ENCODE measurements at regions not wholly inside any gene's neighbourhood (a gene's known extent, or its start where the extent isn't known, plus 50 kb on each side); places are given as distances from the start of the nearest gene placed in this dataset.

GRCh38 chr12:19695244-19696098 lies 256.2 kb downstream of the AEBP2 start:
- Histone ChIP-seq H3K4me3 (ENCODE audit: insufficient read depth, low read depth, low read length) (no peak overlapping the region), H3K36me3 (replicated peaks; ENCODE audit: control insufficient read depth, insufficient read depth, low read length) (no peaks in the 10 kb centered on the region), H3K27me3 (ENCODE audit: control insufficient read depth, insufficient read depth, low read length) (no peaks in the 10 kb centered on the region)
- no peak for DNase-seq

- Histone ChIP-seq H3K4me3 (ENCODE audit: insufficient read depth, low read depth, low read length) (no peak overlapping the region), H3K36me3 (replicated peaks; ENCODE audit: control insufficient read depth, insufficient read depth, low read length) (no peaks in the 10 kb centered on the region), H3K27me3 (ENCODE audit: control insufficient read depth, insufficient read depth, low read length) (no peaks in the 10 kb centered on the region)
- DNase-seq = no peak
These were observed 261.7 kb downstream of the AEBP2 start for GRCh38 chr12:19700969-19701368.

- Histone ChIP-seq H3K36me3 (replicated peaks; ENCODE audit: control insufficient read depth, insufficient read depth, low read length) (no peaks in the 10 kb centered on the region), H3K27me3 (ENCODE audit: control insufficient read depth, insufficient read depth, low read length) (no peaks in the 10 kb centered on the region), H3K4me3 (ENCODE audit: insufficient read depth, low read depth, low read length) (no peak overlapping the region)
- no peak for DNase-seq
These were observed 265.7 kb downstream of the AEBP2 start for GRCh38 chr12:19704966-19705365.

- DNase-seq = no peak
- Histone ChIP-seq H3K4me3 (ENCODE audit: insufficient read depth, low read depth, low read length) (no peak overlapping the region), H3K36me3 (replicated peaks; ENCODE audit: control insufficient read depth, insufficient read depth, low read length) (no peaks in the 10 kb centered on the region), H3K27me3 (ENCODE audit: control insufficient read depth, insufficient read depth, low read length) (no peaks in the 10 kb centered on the region)
These were observed 267.6 kb downstream of the AEBP2 start for GRCh38 chr12:19706936-19707335.

DNA sequence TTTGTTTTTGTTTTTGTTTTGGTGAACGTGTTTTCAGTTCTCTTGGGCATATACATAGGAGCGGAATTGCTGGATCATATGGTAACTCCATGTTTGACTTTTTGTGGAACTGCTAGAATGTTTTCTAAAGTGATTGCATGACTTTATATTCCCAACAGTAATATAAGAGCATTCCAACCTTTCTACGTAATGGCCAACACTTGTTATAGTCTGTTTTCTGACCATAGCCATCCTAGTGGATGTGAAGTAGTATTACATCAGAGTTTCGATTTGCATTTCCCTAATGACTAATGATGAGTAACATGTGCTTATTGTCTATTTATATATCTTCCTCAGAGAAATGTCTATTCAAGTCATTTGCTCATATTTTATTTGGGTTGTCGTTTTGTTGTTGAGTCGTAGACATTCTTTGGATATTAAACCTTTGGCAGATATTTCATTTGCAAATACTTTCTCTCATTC lies 268.7 kb downstream of the AEBP2 start:
- Histone ChIP-seq H3K36me3 (replicated peaks; ENCODE audit: control insufficient read depth, insufficient read depth, low read length) (no peaks in the 10 kb centered on the region), H3K4me3 (ENCODE audit: insufficient read depth, low read depth, low read length) (no peak overlapping the region), H3K27me3 (ENCODE audit: control insufficient read depth, insufficient read depth, low read length) (no peaks in the 10 kb centered on the region)
- no peak for DNase-seq

DNA sequence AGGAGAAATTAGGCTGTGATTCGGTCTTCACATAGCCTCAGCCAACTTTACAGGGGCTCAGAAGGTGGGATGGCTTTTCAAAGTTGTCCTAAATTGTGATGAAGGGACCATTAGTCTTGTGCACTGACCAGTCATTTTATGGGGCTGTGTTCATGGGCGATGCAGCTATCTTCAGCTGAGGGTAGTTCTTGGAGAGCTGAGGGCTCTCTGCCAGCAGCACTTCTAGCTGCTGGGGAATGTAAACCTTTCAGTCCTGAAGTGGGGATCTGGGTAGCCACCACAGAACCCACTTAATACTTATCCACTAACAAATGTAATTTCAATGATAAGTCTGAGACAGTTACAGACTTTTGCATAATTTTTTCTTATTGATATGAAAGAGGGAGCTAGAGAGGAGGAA lies 270.6 kb downstream of the AEBP2 start:
- no peaks in the 10 kb centered on the region for H3K36me3 ChIP-seq (replicated peaks; ENCODE audit: control insufficient read depth, insufficient read depth, low read length)
- DNase-seq = no peak
- no peaks in the 10 kb centered on the region for H3K27me3 ChIP-seq (ENCODE audit: control insufficient read depth, insufficient read depth, low read length)
- H3K4me3 ChIP-seq (ENCODE audit: insufficient read depth, low read depth, low read length) = no peak overlapping the region

DNA sequence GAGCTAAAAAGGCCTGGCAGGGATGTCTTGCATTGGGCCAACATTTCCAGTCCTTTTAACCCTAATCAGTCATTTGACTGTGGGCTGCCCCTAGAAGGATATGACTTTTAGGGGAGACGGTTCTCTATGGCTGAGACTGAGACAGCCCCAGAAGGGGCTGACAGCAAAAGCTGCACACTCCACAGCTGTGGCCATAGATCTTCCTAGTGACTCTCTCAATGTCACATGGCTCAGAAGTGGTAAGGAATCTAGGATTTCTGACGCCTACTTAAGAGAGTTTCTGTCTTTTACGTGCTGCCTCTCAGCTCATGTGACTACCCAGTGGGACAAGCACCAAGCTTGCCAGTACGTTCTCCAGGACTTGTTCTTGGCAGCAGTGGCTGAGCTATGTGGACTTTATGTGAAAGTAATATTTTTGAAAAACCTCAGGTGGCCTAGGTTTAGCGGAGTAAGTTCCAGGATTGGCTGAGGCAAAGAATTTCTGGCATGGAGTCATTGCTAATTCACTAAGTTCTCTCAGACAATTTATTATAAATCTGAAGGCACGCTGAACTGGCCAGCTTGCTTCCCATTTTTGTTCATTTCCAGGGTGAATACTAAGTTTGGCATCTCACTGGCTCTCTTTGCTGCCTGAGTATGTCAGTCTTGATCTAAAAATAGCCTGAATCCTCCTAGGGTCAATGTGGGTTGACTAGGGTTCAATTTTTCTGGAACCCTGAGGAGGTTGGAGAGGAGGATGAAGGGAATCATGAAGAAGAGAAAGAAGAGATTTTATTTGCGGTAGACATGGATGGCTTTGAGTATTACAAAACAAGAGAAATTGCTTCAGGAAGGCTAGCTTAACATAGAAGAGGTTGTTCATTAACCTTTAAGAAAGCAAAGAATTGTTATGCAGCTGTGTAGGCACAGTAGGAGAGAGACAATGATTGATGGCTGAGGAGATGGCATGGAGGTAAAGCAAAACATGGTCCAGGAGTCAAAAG lies 271.8 kb downstream of the AEBP2 start:
- no peak overlapping the region for H3K4me3 ChIP-seq (ENCODE audit: insufficient read depth, low read depth, low read length)
- H3K36me3 ChIP-seq (replicated peaks; ENCODE audit: control insufficient read depth, insufficient read depth, low read length) = no peaks in the 10 kb centered on the region
- DNase-seq = no peak
- H3K27me3 ChIP-seq (ENCODE audit: control insufficient read depth, insufficient read depth, low read length) = no peaks in the 10 kb centered on the region

DNA sequence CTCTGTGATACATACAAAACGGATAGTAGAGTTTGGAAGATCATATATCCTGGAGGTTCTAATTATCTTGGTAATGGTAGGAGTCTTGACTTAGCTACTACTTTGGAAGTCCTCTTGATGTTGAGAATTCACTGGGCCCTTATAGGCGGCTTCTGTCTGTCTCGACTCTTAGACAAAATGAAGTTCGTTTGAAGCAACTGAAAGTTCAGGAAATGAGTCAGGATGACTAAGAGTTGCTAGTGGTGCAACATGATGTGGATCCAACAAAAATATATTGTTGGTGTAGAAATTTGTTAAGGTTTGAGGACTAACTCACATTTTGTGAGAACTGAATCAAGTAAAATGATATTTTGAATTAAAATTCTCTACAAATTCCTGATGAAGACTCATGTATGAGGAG lies 272.7 kb downstream of the AEBP2 start:
- H3K4me3 ChIP-seq (ENCODE audit: insufficient read depth, low read depth, low read length) = no peak overlapping the region
- no peaks in the 10 kb centered on the region for H3K36me3 ChIP-seq (replicated peaks; ENCODE audit: control insufficient read depth, insufficient read depth, low read length)
- no peak for DNase-seq
- no peaks in the 10 kb centered on the region for H3K27me3 ChIP-seq (ENCODE audit: control insufficient read depth, insufficient read depth, low read length)

DNA sequence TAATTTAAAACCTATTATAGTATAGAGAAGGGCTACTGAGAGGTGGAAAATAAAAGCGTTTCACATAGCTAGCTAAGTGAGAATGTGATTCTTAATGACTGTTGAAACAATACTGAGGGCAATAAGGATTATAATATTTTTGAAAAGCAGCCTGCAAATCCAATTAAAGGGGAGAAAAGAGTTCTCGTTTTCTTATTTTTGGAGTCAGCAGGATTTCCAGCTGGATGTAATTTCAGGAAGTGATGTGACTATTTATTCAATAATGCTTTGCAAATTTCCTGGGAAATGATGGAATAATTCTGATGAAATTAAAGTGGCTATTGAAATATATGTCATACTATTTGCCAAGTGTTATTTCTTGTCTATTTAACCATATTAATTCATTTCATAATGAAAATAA lies 279.1 kb downstream of the AEBP2 start:
- no peak for DNase-seq
- Histone ChIP-seq H3K27me3 (ENCODE audit: control insufficient read depth, insufficient read depth, low read length) (no peaks in the 10 kb centered on the region), H3K36me3 (replicated peaks; ENCODE audit: control insufficient read depth, insufficient read depth, low read length) (no peaks in the 10 kb centered on the region), H3K4me3 (ENCODE audit: insufficient read depth, low read depth, low read length) (no peak overlapping the region)

- no peak overlapping the region for H3K4me3 ChIP-seq (ENCODE audit: insufficient read depth, low read depth, low read length)
- no peaks in the 10 kb centered on the region for H3K27me3 ChIP-seq (ENCODE audit: control insufficient read depth, insufficient read depth, low read length)
- DNase-seq = no peak
- H3K36me3 ChIP-seq (replicated peaks; ENCODE audit: control insufficient read depth, insufficient read depth, low read length) = no peaks in the 10 kb centered on the region
These were observed 280.4 kb downstream of the AEBP2 start for GRCh38 chr12:19719672-19720071.

DNA sequence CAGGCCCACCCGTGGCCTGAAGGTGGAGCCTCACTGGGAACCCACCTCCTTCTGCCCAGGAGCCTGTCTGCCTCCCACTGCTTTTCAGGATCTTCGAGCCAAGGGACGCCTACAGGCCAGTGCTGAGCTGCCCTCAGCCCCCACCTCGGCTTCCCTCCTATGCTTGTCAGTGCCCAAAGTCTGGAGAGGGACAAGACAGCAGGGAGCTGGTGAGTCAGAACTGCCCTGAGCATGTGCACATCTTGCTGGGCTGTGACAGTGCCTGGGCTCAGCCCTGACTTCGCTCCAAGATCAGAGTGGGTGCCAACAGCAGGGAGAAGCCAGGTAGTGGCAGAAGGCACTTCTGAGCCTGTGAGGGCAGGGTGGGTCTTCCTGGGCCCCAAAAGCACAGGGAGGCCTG lies 286.8 kb downstream of the AEBP2 start:
- Histone ChIP-seq H3K27me3 (ENCODE audit: control insufficient read depth, insufficient read depth, low read length) (no peaks in the 10 kb centered on the region), H3K4me3 (ENCODE audit: insufficient read depth, low read depth, low read length) (no peak overlapping the region), H3K36me3 (replicated peaks; ENCODE audit: control insufficient read depth, insufficient read depth, low read length) (no peaks in the 10 kb centered on the region)
- DNase-seq = no peak

- no peak for DNase-seq
- Histone ChIP-seq H3K4me3 (ENCODE audit: insufficient read depth, low read depth, low read length) (no peak overlapping the region), H3K27me3 (ENCODE audit: control insufficient read depth, insufficient read depth, low read length) (no peaks in the 10 kb centered on the region), H3K36me3 (replicated peaks; ENCODE audit: control insufficient read depth, insufficient read depth, low read length) (no peaks in the 10 kb centered on the region)
These were observed 287.3 kb downstream of the AEBP2 start for GRCh38 chr12:19726592-19726991.

- no peak for DNase-seq
- Histone ChIP-seq H3K4me3 (ENCODE audit: insufficient read depth, low read depth, low read length) (no peak overlapping the region), H3K36me3 (replicated peaks; ENCODE audit: control insufficient read depth, insufficient read depth, low read length) (no peaks in the 10 kb centered on the region)
These were observed 297.7 kb downstream of the AEBP2 start for GRCh38 chr12:19737019-19737418.

DNA sequence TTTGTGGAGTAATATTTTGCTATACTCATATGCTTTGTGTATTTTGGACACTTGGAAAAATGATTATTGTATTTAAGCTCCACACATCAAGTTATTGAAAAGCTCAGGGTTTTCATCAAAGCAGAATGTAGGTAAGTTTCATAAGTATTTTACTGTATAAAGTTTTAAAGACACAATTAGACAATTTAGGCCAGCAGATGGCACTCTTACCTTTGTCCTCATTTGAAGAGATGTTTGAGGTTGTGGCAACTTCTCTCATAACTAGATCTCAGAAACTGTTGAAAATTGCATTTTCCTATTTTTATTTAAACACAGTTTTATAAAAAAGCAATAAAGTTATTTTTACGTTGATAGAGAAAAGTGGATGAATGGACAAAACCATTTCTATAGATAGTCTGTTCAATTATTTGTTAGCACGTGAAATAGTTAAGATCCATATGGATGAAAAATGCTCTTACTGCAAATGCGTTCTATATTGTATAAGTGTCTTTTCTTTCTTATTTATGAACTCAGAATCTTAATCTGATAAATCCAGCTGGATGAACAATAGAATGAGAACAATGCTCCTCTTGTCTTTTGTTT lies 300.0 kb downstream of the AEBP2 start:
- Histone ChIP-seq H3K27me3 (ENCODE audit: control insufficient read depth, insufficient read depth, low read length) (no peaks in the 10 kb centered on the region), H3K4me3 (ENCODE audit: insufficient read depth, low read depth, low read length) (no peak overlapping the region), H3K36me3 (replicated peaks; ENCODE audit: control insufficient read depth, insufficient read depth, low read length) (no peaks in the 10 kb centered on the region)
- DNase-seq = peak; percentile 56

More at GRCh38 chr12:19737019-19737418, 297.7 kb downstream of the AEBP2 start:
- no peaks in the 10 kb centered on the region for H3K27me3 ChIP-seq (ENCODE audit: control insufficient read depth, insufficient read depth, low read length)
